Neural progenitor cell (in vitro differentiated cells): ENCODE measurements at regions not wholly inside any gene's neighbourhood (a gene's known extent, or its start where the extent isn't known, plus 50 kb on each side); places are given as distances from the start of the nearest gene placed in this dataset.

ENCODE experiments used
- DNase-seq: peaks from one replicate; pipeline ENCODE4 v3.0.0-alpha.2; 2016; ENCODE audit warnings: low spot score
- H2AFZ ChIP-seq: fragments of 200-600 bp; sonication (generic); replicated peaks from 2 replicates; pipeline ENCODE4 v1.6.1; 2016; ENCODE audit warnings: antibody characterized with exemption
- H3F3A ChIP-seq: fragments of 200-600 bp; sonication (generic); 2 replicates; pipeline ENCODE4 v1.6.1; 2016; ENCODE audit warnings: antibody characterized with exemption, low read depth
- H3K27ac ChIP-seq: fragments of 200-600 bp; sonication (generic); 2 replicates; pipeline ENCODE4 v1.5.1; 2016; ENCODE audit warnings: mild to moderate bottlenecking
- H3K27me3 ChIP-seq: fragments of 200-600 bp; sonication (generic); 2 replicates; pipeline ENCODE4 v1.6.1; 2016; ENCODE audit warnings: mild to moderate bottlenecking, moderate library complexity
- H3K36me3 ChIP-seq: fragments of 200-600 bp; sonication (generic); 2 replicates; pipeline ENCODE4 v1.5.1; 2016
- H3K4me1 ChIP-seq: fragments of 200-600 bp; sonication (generic); 2 replicates; pipeline ENCODE4 v1.6.1; 2016; ENCODE audit warnings: mixed run types
- H3K4me2 ChIP-seq: fragments of 200-600 bp; sonication (generic); 2 replicates; pipeline ENCODE4 v1.6.1; 2016
- H3K4me3 ChIP-seq: fragments of 200-600 bp; sonication (generic); 2 replicates; pipeline ENCODE4 v1.5.1; 2016
- H3K79me2 ChIP-seq: fragments of 200-600 bp; sonication (generic); 2 replicates; pipeline ENCODE4 v1.6.1; 2016; ENCODE audit warnings: low read depth
- H3K9ac ChIP-seq: fragments of 200-600 bp; sonication (generic); 2 replicates; pipeline ENCODE4 v1.6.1; 2016
- H3K9me3 ChIP-seq: fragments of 200-600 bp; sonication (generic); 2 replicates; pipeline ENCODE4 v1.5.1; 2016; ENCODE audit warnings: low read depth
- H4K20me1 ChIP-seq: fragments of 200-600 bp; sonication (generic); 2 replicates; pipeline ENCODE4 v1.6.1; 2016; ENCODE audit warnings: low read depth
- H3K27ac Mint-ChIP-seq: 3 replicates; pipeline ENCODE4 v1.8.0; 2021; ENCODE audit warnings: mixed read lengths
- H3K27me3 Mint-ChIP-seq: 2 replicates; pipeline ENCODE4 v1.8.0; 2022; ENCODE audit warnings: low read depth, mild to moderate bottlenecking, inconsistent platforms, moderate library complexity, mixed read lengths; ENCODE audit not compliant: insufficient read depth
- H3K36me3 Mint-ChIP-seq: 3 replicates; pipeline ENCODE4 v1.8.0; 2021; ENCODE audit warnings: mixed read lengths
- H3K4me1 Mint-ChIP-seq: 3 replicates; pipeline ENCODE4 v1.8.0; 2021; ENCODE audit warnings: mixed read lengths
- H3K4me3 Mint-ChIP-seq: 3 replicates; pipeline ENCODE4 v1.8.0; 2021; ENCODE audit warnings: mild to moderate bottlenecking, moderate library complexity, mixed read lengths
- H3K9me3 Mint-ChIP-seq: 3 replicates; pipeline ENCODE4 v1.8.0; 2020; ENCODE audit warnings: mixed read lengths
- CTCF ChIP-seq: fragments of 200-600 bp; sonication (generic); IDR thresholded peaks from 2 replicates; pipeline ENCODE4 v1.5.1; 2017; ENCODE audit warnings: antibody characterized with exemption, mild to moderate bottlenecking
- EZH2 ChIP-seq: fragments of 200-600 bp; sonication (generic); IDR thresholded peaks from 2 replicates; pipeline ENCODE4 v1.6.1; 2017; ENCODE audit warnings: antibody characterized with exemption, mild to moderate bottlenecking, moderate library complexity
- EZH2phosphoT487 ChIP-seq: fragments of 200-600 bp; sonication (generic); IDR thresholded peaks from 2 replicates; pipeline ENCODE4 v1.6.1; 2017; ENCODE audit warnings: antibody characterized with exemption

DNA sequence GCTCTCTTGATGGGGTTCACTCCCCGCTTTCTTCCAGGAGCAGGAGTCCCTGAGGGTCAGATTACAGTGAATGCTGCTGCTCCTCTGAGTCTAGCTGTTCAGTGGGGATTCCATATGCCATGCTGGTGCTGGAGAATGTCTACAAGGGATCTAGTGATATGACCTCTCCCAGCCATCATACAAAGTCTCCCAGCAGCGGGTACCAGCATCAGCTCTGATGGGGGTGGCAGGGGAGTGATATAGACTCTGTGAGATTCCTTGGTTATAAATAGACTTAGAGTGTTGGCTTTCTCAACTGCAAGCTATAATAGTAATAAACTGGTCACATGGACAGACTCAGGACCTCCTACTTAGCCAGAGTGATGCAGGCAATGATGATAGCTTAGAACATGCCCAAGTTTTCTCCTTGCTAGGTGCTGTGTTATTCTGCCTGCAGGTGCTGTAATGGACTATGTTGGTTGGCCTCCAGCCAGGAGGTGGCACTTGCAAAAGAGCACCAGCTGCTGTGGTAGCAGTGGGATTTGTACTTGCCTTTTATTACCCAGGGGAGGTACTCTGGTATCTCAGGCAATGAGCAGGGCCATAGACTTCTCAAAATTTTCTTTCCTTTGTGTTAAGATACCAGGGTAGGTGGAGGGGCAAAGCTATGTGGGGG lies 86.6 kb downstream of the XIST start:
- Histone ChIP-seq H3K36me3 (no peaks in the 10 kb centered on the region), H3K4me1 (no peaks in the 10 kb centered on the region), H3K27ac (no peak overlapping the region), H3K79me2 (no peaks in the 10 kb centered on the region), H3K4me2 (no peak overlapping the region), H3K9me3 (no peaks in the 10 kb centered on the region), H3K4me3 (no peak overlapping the region), H3K27me3 (no peaks in the 10 kb centered on the region), H3K9ac (no peak overlapping the region), H4K20me1 (no peaks in the 10 kb centered on the region), H3F3A (no peaks in the 10 kb centered on the region), H2AFZ (no peak overlapping the region)
- Mint-ChIP-seq H3K4me1 (peaks cover 2% of the 10 kb centered on the region), H3K4me3 (no peak overlapping the region), H3K27me3 (peaks cover 6% of the 10 kb centered on the region), H3K36me3 (no peaks in the 10 kb centered on the region), H3K27ac (no peak overlapping the region), H3K9me3 (no peaks in the 10 kb centered on the region)
- TF ChIP-seq CTCF (no peak), EZH2 (no peak)
- DNase-seq: no peak

GRCh38 chrX:73758250-73758649 lies 94.3 kb downstream of the XIST start:
- no peaks in the 10 kb centered on the region for H3K36me3 ChIP-seq
- Mint-ChIP-seq H3K36me3 (no peaks in the 10 kb centered on the region), H3K9me3 (peaks cover 3% of the 10 kb centered on the region), H3K27ac (no peak overlapping the region), H3K27me3 (peaks cover 2% of the 10 kb centered on the region), H3K4me3 (no peak overlapping the region), H3K4me1 (no peaks in the 10 kb centered on the region)
- no peak overlapping the region for H3K4me3 ChIP-seq
- peaks cover 2% of the 10 kb centered on the region for H3K4me1 ChIP-seq
- no peak overlapping the region for H2AFZ ChIP-seq
- H3F3A ChIP-seq: no peaks in the 10 kb centered on the region
- no peaks in the 10 kb centered on the region for H3K27me3 ChIP-seq
- TF ChIP-seq EZH2: no peak
- TF ChIP-seq EZH2phosphoT487: no peak
- no peak for TF ChIP-seq CTCF
- H4K20me1 ChIP-seq: no peaks in the 10 kb centered on the region
- DNase-seq: no peak
- H3K4me2 ChIP-seq: no peak overlapping the region
- no peaks in the 10 kb centered on the region for H3K9me3 ChIP-seq
- H3K9ac ChIP-seq: no peak overlapping the region
- H3K79me2 ChIP-seq: no peaks in the 10 kb centered on the region
- no peak overlapping the region for H3K27ac ChIP-seq
